ENCODE measurements at regions not wholly inside any gene's neighbourhood (a gene's known extent, or its start where the extent isn't known, plus 50 kb on each side); places are given as distances from the start of the nearest gene placed in this dataset.

DNA sequence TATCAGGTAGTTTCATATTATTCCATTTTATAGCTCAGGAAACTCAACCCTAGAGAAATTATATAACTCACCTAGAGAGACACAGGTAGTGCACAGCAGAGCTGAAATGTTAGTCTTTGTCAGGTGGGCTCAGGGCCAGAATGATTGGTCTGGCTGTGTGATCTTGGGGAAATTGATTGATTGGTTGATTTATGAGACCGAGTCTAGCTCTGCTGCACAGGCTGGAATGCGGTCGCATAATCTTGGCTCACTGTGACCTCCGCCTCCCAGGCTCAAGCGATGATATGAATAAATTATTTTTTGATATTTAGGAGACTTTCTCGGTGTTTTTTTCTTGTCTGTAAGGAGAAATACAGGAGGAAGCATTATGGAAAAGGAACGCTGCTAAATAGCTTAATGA, 239.9 kb upstream of the SLC10A2 start:
- TF ChIP-seq, protein P1, sequence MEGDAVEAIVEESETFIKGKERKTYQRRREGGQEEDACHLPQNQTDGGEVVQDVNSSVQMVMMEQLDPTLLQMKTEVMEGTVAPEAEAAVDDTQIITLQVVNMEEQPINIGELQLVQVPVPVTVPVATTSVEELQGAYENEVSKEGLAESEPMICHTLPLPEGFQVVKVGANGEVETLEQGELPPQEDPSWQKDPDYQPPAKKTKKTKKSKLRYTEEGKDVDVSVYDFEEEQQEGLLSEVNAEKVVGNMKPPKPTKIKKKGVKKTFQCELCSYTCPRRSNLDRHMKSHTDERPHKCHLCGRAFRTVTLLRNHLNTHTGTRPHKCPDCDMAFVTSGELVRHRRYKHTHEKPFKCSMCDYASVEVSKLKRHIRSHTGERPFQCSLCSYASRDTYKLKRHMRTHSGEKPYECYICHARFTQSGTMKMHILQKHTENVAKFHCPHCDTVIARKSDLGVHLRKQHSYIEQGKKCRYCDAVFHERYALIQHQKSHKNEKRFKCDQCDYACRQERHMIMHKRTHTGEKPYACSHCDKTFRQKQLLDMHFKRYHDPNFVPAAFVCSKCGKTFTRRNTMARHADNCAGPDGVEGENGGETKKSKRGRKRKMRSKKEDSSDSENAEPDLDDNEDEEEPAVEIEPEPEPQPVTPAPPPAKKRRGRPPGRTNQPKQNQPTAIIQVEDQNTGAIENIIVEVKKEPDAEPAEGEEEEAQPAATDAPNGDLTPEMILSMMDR (IDR thresholded peaks at IDR 0.05), result no peak
- no peak for TF ChIP-seq POLR2A (IDR thresholded peaks at IDR 0.05)

Data from vagina (tissue), 2 donors.